ENCODE measurements at regions not wholly inside any gene's neighbourhood (a gene's known extent, or its start where the extent isn't known, plus 50 kb on each side); places are given as distances from the start of the nearest gene placed in this dataset.

GRCh38 chr4:20592013-20592412 is 108.2 kb upstream of the PACRGL start (continued):
- TF ChIP-seq ARID5B (CRISPR knock-in tag; IDR thresholded peaks at IDR 0.05) (no peak), ZNF331 (CRISPR knock-in tag; IDR thresholded peaks at IDR 0.05) (no peak), CC2D1A (CRISPR knock-in tag; IDR thresholded peaks at IDR 0.05) (no peak), EZH2 (conservative IDR thresholded peaks at IDR 0.05; ENCODE audit: low read depth, low read length) (no peak)

GRCh38 chr4:20592663-20593062 is 107.6 kb upstream of the PACRGL start:
- FAIRE-seq, result no peak
- in situ Hi-C loops (cut with HindIII; ENCODE audit: extremely low pct_ligation_motif_present, low pct_unique_long_range_greater_than_20kb), result no loop called here
- TF ChIP-seq ZHX2 (IDR thresholded peaks at IDR 0.05; ENCODE audit: low read depth) (no peak), ZHX2 (CRISPR knock-in tag; IDR thresholded peaks at IDR 0.05; ENCODE audit: borderline replicate concordance) (no peak), MTF2 (CRISPR knock-in tag; IDR thresholded peaks at IDR 0.05; ENCODE audit: borderline replicate concordance) (no peak), HNRNPH1 (optimal IDR thresholded peaks at IDR 0.05; ENCODE audit: low read depth, low read length) (no peak), SNAPC5 (CRISPR knock-in tag; IDR thresholded peaks at IDR 0.05; ENCODE audit: borderline replicate concordance) (no peak), SNAI1 (CRISPR knock-in tag; IDR thresholded peaks at IDR 0.05; ENCODE audit: borderline replicate concordance) (no peak), ZNF333 (CRISPR knock-in tag; IDR thresholded peaks at IDR 0.05; ENCODE audit: borderline replicate concordance) (no peak), HES4 (CRISPR knock-in tag; IDR thresholded peaks at IDR 0.05; ENCODE audit: borderline replicate concordance) (no peak), ZNF776 (CRISPR knock-in tag; IDR thresholded peaks at IDR 0.05) (no peak), IRF1 (CRISPR knock-in tag; IDR thresholded peaks at IDR 0.05; ENCODE audit: low read depth) (no peak)

More at GRCh38 chr4:20592663-20593062, 107.6 kb upstream of the PACRGL start:
- H3K4me3 ChIP-seq (replicated peaks in 1 of 3; ENCODE audit: insufficient read depth in 1 of 3, low read depth in 2 of 3, low read length in 3 of 3), result no peak overlapping the region
- no peaks in the 10 kb centered on the region for H3K4me1 ChIP-seq (ENCODE audit: insufficient read depth, low read length)
- intact Hi-C loops (cut with micrococcal nuclease; ENCODE audit: unreplicated experiment), result no loop called here
- no peaks in the 10 kb centered on the region for H3K27me3 ChIP-seq (ENCODE audit: control insufficient read depth in 1 of 2, insufficient read depth in 2 of 2, low read length in 2 of 2)
- no peak overlapping the region for H3K9ac ChIP-seq (ENCODE audit: insufficient read depth, low read depth, low read length)
- ChIA-PET CTCF (ENCODE audit: low intra/inter-chr PET ratio, low total read pairs) (no interaction called here), POLR2A (no interaction called here)
- ATAC-seq (no peak), DNase-seq (ENCODE audit: low spot score) (no peak)
- no TSS peak for BruUV-seq (replicated peaks)
- H4K20me1 ChIP-seq (ENCODE audit: insufficient read depth, low read length), result no peaks in the 10 kb centered on the region
- H3K27ac ChIP-seq (ENCODE audit: extremely low read length, insufficient read depth, low read length), result no peak overlapping the region
- H3K4me2 ChIP-seq (ENCODE audit: low read depth, low read length), result no peak overlapping the region
- no peaks in the 10 kb centered on the region for H3K9me3 ChIP-seq (ENCODE audit: low read length)
- 5% methylated on average over 2 of the region's 2 CpGs for WGBS (ENCODE audit: low lambda C conversion rate)
- H3K36me3 ChIP-seq (replicated peaks in 1 of 2; ENCODE audit: control insufficient read depth in 1 of 2, insufficient read depth in 2 of 2, low read length in 2 of 2), result no peaks in the 10 kb centered on the region
- H3K79me2 ChIP-seq (ENCODE audit: insufficient read depth, low read length), result no peaks in the 10 kb centered on the region
- no peak overlapping the region for H2AFZ ChIP-seq (ENCODE audit: low read length)
